HG03521 (cell line): ENCODE measurements at regions not wholly inside any gene's neighbourhood (a gene's known extent, or its start where the extent isn't known, plus 50 kb on each side); places are given as distances from the start of the nearest gene placed in this dataset.
"Not testable (repeated sequence)": the region's sequence is repeated elsewhere in the genome, so short reads cannot be mapped to it uniquely, and the experiment has no call there.

Experiments
- ATAC-seq: cut with Tn5 transposase; IDR thresholded peaks from one replicate; pipeline ENCODE4 v1.9.1; 2021; ENCODE audit warnings: mild to moderate bottlenecking, moderate library complexity; ENCODE audit not compliant: unreplicated experiment

DNA sequence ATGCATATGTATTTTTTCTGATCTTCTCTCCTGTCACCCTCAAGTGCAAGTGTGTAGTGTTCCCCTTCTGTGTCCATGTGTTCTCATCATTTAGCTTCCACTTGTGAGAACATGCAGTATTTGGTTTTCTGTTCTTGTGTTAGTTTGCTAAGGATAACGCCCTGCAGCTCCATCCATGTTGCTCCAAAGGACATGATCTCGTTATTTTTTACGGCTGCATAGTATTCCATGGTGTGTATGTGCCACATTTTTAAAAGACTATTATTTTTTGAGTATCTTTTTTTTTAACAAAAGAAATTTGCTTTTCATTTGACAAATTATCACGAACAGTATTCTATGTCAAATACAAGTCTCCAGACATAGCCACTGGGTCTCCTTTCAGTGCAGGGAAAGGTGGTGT lies 110.1 kb upstream of the ZNF746 start:
- ATAC-seq, result no peak

GRCh38 chr7:149606826-149607225 lies 109.2 kb upstream of the ZNF746 start:
- no peak for ATAC-seq

GRCh38 chr7:149605696-149606095 lies 108.1 kb upstream of the ZNF746 start:
- no peak for ATAC-seq

DNA sequence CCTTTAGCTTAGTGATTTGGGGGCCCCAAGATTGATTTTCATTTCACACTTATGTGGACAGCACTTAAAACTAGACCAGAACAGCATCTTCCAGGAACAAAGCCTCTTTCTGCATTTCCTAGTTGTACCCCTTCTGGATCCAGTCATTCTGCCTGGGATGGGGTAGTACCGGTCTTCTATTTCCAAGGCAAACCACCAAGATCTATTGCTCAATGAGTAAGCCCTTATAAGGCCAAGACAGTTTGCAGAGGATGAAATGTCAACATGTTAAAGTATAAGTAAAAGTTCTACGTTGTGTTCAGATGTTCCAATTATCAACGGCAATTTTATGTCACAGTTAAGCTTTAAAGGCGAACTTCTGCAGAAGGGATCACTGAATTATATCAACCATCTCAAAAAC lies 106.9 kb upstream of the ZNF746 start:
- no peak for ATAC-seq

DNA sequence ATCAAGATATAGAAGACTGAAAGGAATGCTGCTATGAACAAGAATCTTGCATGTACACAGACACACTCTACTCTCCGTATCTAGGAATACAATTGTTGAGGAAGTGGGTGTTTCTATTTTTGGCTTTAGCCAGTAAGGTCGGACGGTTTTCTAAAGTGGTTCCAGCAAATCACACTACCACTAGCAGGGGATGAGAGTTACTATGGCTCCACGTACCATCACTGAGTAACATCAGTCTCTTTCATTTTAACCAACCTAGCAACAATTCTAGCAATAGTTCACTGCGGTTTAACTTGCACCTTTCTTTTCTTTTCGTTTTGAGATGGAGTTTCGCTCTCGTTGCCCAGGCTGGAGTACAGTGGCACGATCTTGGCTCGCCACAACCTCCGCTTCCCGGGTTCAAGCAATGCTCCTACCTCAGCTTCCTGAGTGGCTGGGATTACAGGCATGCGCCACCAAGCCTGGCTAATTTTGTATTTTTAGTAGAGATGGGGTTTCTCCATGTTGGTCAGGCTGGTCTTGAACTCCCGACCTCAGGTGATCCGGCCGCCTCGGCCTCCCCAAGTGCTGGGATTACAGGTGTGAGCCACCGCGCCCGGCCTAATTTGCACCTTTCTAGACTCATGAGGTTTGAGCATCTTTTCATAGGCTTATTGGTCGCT lies 103.2 kb upstream of the ZNF746 start:
- ATAC-seq, result peak; percentile 94

DNA sequence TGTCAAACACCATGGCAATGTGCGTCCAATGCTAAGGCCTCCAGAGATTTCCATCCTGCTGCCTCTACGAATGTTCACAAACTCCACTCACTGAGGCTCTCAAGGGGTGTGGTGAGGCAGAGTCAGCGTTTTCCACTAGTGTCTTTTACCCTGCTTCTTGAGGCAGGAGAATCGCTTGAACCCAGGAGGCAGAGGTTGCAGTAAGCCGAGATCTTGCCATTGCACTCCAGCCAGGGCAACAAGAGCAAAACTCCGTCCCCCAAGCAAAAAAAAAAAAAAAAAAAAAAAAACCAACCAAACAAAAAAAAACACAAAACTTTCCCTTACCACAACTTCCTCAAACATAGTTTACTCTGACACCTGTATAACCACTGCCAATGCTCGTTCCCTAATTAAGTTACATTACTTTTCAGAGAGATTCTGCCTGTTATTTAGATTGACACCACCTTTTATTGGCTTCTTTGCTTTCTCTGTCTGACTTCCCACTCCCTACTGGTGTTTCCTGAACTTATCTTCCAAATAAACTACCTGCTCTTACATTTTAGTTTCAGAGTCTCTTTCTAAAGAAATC lies 102.1 kb upstream of the ZNF746 start:
- peak; percentile 28 for ATAC-seq

DNA sequence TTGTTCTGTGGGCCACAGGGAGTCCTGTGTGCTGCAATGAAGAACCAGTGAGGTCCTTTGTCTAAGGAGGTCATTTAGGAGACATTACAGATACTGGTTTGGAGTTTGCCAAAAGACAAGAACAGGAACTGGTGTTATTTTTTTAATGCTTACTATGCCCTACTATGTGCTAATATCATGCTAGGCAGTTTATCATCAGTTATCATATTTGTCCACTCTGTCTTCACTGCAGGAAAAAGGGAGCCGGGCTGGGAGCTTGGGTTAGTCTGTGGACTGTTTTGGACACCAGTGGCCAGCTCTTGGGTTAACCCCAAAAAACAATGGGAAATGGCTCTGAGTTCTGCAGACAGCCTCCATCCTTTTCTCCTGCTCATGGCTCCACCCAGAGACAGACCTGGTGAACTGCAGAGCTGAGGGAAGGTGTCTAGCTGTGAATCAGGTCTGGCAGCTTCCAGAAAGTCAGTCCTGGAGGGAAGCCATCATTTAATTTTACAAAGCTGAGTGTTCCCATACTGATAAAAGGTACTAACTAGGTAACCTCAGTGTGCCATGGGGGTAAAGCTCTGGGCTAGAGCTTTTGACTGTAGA lies 101.2 kb upstream of the ZNF746 start:
- no peak for ATAC-seq

DNA sequence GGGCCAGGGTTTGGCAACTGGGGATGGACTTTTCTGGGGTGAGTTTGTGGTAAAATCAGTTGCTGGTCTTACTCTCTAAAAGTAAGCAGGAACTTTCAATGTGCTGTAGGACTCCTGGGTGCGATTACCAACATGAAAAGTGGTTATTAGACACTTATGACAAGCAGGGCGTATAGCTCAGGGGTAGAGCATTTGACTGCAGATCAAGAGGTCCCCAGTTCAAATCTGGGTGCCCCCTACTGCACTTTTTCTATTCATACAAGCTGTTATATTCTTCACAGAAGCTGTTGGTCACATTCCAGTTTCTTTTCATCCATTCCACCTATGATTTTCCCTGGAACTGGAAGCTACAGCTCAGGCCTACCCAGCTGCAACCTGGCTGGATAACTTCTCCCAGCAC lies 100.2 kb upstream of the ZNF746 start:
- not testable (repeated sequence) for ATAC-seq

DNA sequence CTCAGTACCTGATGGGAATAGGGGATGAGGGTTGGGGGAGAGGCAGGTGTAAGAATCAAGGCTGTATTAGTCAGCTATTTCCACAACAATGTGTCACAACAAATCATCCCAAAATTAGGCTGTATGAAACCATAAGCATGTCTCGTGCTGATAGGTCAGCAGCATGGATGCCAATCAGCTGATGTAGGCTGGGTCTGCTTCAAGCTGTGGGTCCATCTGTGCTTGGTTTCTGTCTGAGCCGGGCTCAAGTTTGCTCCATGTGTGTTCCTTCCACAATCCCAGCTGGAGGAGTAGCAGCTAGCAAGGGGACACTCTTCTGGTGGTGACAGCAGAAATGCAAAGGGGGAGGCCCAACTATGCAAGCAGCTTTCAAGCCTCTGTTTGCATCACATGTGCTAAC lies 97.9 kb upstream of the ZNF746 start:
- no peak for ATAC-seq

GRCh38 chr7:149595078-149595477 lies 97.5 kb upstream of the ZNF746 start:
- no peak for ATAC-seq

- no peak for ATAC-seq
Measured at GRCh38 chr7:149588930-149589329, 91.3 kb upstream of the ZNF746 start.

DNA sequence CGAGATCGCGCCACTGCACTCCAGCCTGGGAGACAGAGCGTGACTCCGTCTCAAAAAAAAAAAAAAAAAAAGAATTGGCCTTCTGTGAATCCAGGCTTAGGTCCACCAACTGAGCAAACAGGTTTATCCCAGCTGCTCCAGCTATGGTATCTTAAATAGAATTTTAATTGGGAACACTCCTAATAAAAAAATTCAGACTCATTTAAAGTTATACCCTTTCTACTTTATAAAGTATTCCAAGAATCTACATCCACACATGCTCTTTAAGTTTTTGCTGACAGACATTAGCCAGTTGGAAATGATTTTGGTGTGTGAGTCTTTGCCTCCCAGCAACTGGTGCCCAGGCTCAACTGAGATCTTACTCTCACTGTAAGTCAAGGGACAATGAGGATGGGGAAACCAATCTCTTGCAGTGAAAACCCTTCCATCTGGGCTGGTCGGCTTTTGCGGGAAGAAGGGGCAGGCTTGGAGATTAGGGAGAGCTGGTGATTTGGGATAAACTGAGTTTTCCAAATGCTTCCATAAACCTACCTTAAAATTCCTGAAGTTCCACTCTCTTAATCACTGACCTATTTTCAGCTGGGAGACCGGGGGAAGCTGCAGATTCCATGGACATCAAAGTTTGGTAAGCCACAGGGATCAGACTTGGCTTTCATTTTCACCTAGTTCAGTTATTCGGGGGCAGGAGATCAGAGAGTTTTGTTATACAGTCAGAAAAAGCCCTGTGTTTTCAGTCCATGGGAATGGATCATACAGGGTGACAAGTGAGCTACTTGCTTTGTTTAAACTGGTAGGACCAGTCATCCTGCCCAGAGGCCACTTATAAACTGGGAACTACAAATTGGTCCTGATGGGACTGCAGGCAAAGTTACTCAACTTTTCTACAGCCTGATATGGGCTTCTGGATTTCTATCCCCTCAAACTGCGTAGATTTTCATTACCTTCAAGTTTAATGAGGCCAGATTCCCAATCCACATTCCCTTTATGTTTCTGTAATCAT lies 89.3 kb upstream of the ZNF746 start:
- no peak for ATAC-seq

- no peak for ATAC-seq
Measured at GRCh38 chr7:149584530-149584929, 86.9 kb upstream of the ZNF746 start.

DNA sequence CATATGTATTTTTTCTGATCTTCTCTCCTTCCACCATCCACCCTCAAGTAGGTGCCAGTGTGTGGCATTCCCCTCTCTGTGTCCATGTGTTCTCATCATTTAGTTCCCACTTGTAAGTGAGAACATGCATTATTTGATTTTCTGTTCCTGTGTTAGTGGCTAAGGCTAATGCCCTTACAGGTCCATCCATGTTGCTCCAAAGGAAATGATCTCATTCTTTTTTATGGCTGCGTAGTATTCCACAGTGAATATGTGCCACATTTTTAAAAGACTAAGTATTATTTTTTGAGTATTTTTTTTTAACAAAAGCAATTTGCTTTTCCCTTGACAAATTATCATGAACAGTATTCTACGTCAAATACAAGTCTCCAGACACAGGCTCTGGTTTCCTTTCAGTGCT lies 86.4 kb upstream of the ZNF746 start:
- no peak for ATAC-seq

- ATAC-seq, result no peak
Measured at GRCh38 chr7:149580328-149580727, 82.7 kb upstream of the ZNF746 start.

DNA sequence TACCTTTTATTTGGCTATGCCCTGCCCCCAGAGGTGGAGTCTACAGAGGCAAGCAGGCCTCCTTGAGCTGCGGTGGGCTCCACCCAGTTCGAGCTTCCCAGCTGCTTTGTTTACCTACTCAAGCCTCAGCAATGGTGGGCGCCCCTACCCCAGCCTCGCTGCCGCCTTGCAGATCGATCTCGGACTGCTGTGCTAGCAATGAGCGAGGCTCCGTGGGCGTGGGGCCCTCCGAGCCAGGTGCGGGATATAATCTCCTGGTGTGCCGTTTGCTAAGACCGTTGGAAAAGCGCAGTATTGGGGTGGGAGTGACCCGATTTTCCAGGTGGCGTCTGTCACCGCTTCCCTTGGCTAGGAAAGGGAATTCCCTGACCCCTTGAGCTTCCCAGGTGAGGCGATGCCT lies 81.8 kb upstream of the ZNF746 start:
- ATAC-seq, result not testable (repeated sequence)

DNA sequence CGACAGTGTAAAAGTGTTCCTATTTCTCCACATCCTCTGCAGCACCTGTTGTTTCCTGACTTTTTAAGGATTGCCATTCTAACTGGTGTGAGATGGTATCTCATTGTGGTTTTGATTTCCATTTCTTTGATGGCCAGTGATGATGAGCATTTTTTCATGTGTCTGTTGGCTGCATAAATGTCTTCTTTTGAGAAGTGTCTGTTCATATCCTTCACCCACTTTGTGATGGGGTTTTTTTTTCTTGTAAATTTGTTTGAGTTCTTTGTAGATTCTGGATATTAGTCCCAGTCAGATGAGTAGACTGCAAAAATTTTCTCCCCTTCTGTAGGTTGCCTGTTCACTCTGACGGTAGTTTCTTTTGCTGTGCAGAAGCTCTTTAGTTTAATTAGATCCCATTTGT lies 76.8 kb upstream of the ZNF746 start:
- not testable (repeated sequence) for ATAC-seq

GRCh38 chr7:149573519-149573918 lies 75.9 kb upstream of the ZNF746 start:
- ATAC-seq, result no peak

DNA sequence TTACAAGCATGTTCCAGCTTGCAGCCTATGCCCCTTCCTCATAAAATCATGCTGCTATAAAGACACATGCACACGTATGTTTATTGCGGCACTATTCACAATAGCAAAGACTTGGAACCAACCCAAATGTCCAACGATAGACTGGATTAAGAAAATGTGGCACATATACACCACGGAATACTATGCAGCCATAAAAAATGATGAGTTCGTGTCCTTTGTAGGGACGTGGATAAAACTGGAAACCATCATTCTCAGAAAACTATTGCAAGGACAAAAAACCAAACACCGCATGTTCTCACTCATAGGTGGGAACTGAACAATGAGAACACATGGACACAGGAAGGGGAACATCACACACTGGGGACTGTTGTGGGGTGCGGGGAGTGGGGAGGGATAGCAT lies 75.3 kb upstream of the ZNF746 start:
- ATAC-seq, result not testable (repeated sequence)

DNA sequence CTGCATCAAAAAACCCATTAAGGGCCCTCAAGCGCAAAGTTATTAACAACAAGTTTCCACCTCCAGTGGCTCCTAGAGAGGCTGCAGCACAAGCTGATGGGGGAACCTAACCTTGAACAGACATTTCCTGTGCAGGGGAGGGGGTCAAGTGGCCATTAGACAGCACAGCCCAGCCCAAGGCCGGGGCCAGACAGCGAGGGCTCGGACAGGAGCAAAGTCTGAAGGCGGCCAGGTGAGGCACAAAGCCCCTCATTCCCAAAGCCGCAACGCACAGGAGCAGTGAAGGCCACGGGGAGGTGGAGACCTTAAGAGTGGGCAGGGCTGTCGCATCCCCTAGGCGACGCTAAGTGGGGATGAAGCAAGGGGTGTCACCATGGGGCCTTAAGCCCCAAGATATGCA lies 73.2 kb upstream of the ZNF746 start:
- ATAC-seq, result no peak

DNA sequence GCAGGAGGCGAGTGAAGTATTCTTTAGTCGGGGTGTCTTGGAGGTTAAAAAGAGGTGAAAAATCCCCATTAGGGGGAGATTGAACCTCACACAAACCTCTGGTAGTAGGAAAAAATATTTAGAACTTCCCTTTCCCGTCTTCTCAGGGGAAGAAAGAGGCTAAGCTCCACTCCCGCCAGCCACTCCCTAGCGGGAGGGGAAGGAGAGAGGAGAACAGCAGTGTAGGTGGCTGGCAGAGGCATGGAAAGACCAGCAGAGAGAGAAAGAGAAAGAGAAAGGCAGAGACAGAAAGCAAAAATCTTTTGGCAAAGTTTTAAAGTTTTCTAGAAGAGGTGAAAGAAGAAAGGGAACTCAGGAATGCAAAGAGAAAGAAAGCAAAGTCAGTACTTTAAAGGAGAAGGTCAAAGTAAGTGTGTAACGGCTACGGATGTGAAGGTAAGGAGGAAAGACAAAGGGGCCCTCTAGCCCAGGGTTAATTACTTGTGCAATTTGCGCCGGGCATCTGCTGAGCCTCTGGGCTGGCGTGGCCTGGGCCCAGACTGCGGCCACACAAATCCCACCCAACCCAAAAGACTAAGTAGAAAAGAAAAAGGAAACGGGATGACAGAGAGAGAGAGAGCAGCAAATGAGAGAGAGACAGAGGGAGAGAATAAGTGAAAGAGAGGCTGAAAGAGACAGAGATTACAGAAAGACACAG lies 72.3 kb upstream of the ZNF746 start:
- ATAC-seq, result no peak
